Jurkat, Clone E6-1 (cell line): ENCODE measurements at regions not wholly inside any gene's neighbourhood (a gene's known extent, or its start where the extent isn't known, plus 50 kb on each side); places are given as distances from the start of the nearest gene placed in this dataset.
A peak's percentile ranks its signal among the peaks of the same experiment; 100 is the strongest.
"Not testable (repeated sequence)": the region's sequence is repeated elsewhere in the genome, so short reads cannot be mapped to it uniquely, and the experiment has no call there.

ENCODE experiments used
- DNase-seq: peaks from one replicate; pipeline ENCODE4 v3.0.0-alpha.2; 2011; ENCODE audit warnings: low read depth, low spot score
- H3K4me3 ChIP-seq: 2 replicates; pipeline ENCODE4 v1.5.1; 2011; ENCODE audit warnings: mild to moderate bottlenecking, low read length, control low read depth, moderate library complexity

DNA sequence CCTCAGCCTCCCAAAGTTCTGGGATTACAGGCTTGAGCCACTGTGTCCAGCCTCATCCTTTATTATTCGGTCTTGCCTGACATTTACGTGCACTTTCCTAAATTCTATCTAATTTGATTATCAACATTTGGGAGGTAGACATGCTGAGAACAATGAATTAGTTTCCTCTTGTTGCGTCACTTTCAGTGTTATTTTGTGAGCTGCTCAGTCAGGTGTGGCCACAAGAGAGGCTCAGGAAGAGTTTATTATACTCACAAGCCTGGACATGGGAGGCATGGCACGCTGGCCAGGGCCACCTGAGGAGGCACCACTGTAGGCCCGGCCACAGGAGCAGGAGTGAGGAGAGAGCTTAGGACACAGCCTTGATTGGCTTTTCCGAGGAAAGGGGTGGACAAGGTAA, 59.7 kb upstream of the RBFOX2 start:
- no peak overlapping the region for H3K4me3 ChIP-seq
- DNase-seq = no peak

- no peak for DNase-seq
Measured at GRCh38 chr22:36087784-36088183, 59.2 kb upstream of the RBFOX2 start.

GRCh38 chr22:36086629-36087254, 58.1 kb upstream of the RBFOX2 start:
- H3K4me3 ChIP-seq = no peak overlapping the region
- no peak for DNase-seq

More at GRCh38 chr22:36087784-36088183, 59.2 kb upstream of the RBFOX2 start:
- H3K4me3 ChIP-seq = no peak overlapping the region

DNA sequence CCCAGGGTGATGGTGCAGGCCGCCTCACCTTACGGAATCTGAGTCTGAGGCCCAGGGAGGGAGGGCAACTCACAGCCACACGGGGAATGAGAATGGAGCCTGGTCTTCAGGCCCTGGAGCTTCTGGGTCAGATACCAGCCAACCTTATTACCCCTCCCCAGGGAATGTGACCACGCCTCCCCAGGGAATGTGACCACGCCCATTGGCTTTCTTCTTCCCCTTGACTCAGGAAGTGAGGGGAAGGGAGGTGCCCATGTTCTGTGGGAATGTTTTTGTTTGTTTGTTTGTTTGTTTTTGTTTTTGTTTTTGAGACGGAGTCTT, 57.5 kb upstream of the RBFOX2 start:
- no peak for DNase-seq
- H3K4me3 ChIP-seq = no peak overlapping the region

GRCh38 chr22:36085476-36086169, 57.0 kb upstream of the RBFOX2 start:
- DNase-seq = no peak
- H3K4me3 ChIP-seq = no peak overlapping the region

DNA sequence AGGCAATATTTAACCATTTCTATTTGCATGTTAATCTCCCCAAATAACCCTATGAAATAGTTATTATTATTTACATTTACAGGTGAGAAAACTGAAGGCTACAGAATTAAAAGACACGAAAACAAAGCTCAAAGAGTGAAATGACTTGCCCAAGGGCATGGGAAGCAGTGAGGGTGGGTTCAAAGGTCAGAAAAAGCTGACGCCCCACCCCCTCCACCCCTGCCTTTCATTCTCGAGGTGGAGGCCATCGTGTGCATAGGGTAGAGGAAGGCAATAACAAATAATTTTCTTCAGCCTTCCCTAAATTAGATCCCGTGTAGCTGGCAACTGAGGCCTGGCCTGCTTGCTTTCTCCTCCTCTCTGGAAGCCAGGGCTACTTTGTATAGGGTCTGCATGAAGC, 56.1 kb upstream of the RBFOX2 start:
- H3K4me3 ChIP-seq = no peak overlapping the region
- DNase-seq = no peak

- DNase-seq = no peak
- H3K4me3 ChIP-seq = no peak overlapping the region
Measured at GRCh38 chr22:36083056-36083455, 54.4 kb upstream of the RBFOX2 start.

DNA sequence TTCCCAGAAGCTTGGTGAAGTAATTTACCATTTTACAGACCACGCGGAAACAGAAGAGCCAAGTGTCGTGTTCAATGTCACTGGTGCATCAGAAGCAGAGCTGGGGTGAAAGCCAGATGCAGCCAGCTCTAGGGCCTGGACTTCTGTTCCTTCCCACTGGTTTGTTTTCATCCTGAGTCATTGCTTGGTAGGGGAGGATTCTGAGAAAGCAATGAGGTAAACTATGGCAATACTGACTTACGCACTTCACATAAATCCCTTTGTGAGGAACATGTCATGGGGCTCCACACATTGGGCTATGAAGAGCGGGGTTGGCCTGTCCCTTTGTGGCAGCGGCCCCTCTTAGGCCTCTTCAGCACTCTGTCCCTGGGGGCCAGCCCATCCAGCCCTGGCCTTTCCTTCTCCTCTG, 52.4 kb upstream of the RBFOX2 start:
- no peak overlapping the region for H3K4me3 ChIP-seq
- DNase-seq = no peak

- not testable (repeated sequence) for H3K4me3 ChIP-seq, DNase-seq
Measured at GRCh38 chr22:36080281-36080680, 51.7 kb upstream of the RBFOX2 start.

DNA sequence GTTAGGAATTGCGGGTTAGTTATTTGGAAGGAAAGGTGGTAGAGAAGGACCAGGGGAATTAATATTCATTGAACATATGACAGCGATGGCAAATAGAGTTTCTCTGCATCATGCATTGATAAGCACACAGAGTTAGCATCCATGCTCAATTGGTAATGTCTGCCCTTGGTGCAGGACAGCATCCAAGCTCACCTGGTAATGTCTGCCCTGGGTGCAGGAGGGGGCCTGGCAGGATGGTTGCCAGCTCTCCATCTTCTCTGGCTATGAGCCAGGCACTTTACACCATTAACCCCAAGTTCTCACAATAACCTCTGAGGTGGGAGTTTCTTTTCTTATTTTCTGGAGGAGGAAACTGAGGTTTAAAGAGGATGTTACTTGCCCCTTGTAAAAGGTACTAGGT, 50.4 kb upstream of the RBFOX2 start:
- no peak overlapping the region for H3K4me3 ChIP-seq
- DNase-seq = peak; percentile 3
